Activated naive CD8-positive, alpha-beta T cell treated with anti-CD3 and anti-CD28 coated beads, Interleukin-2, amount 50 U/mL, for 16 hours (primary cell): ENCODE measurements at regions not wholly inside any gene's neighbourhood (a gene's known extent, or its start where the extent isn't known, plus 50 kb on each side); places are given as distances from the start of the nearest gene placed in this dataset.
"Not testable (repeated sequence)": the region's sequence is repeated elsewhere in the genome, so short reads cannot be mapped to it uniquely, and the experiment has no call there.

Experiments
- DNase-seq: peaks from one replicate; pipeline ENCODE4 v3.0.0-alpha.2; 2020; ENCODE audit warnings: low read depth, low spot score

DNA sequence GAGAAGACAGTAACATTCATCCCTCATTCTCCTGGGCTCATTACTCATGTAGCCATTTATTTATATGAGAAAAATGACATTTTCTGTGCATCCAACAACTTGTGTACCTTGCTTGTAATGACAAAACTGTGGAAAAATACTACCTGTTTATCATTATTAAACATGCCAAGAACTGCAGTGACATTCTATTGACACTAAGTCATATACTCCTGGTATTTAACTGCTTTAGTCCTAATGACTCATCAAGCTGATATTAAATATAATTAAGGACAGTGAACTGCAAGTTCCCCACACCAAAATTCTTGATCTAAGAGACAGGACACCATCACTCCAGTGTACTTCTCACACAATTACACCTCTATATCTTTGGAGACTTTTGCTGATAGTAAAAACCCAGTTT lies 1328.7 kb upstream of the RAG2 start:
- no peak for DNase-seq

DNA sequence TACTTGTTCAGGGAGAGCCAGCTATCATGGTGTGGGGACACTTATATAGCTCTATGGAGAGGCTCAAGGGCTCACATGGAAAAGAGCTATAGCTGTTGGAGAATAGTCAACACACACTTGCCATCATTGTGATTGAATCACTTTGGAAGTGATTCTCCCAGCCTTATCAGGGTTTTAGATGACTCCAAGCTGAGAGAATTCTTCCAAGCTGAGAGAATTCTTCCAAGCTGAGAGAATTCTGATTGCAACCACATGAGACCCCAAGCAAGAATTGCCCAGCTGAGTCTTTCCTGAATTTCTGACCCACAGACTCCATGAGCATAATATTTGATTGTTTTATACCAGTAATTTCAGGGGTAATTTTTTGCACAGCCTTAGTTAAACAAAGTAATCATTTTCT lies 1318.3 kb upstream of the RAG2 start:
- DNase-seq = no peak

DNA sequence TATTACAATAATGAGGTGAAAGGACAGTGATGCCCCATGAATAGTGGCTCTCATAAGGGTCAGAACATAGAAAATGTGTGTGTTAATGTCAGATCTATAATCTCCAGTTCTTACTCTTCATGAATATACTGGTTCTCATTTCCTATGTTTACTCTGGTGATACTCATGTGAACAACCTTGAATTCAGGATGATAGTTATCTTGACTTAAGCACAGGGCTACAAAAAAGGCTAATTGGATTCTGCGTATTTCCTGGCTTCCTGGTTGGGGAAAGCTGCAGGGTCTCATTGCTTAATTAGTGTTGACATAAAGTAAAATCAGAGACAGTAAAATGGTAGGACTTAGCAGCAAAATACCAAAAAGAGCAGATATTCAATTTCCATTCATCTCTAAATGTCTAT lies 1316.8 kb upstream of the RAG2 start:
- DNase-seq = no peak

DNA sequence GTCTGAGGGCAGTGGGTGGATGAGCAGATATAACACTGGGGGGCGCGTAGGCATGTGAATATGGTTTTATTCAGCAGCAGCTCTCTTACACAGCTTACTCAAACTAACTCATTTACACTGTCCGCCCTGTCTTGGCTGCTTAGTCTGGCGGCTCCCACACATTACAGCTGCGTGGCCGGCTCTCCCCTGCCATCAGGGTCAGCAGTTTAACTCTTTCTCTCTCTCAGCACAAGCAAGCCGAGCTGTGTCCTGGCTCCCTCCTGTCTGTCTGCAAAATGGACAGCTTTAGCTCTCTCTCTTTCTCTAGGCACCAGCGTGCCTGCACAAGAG lies 1310.1 kb upstream of the RAG2 start:
- no peak for DNase-seq

DNA sequence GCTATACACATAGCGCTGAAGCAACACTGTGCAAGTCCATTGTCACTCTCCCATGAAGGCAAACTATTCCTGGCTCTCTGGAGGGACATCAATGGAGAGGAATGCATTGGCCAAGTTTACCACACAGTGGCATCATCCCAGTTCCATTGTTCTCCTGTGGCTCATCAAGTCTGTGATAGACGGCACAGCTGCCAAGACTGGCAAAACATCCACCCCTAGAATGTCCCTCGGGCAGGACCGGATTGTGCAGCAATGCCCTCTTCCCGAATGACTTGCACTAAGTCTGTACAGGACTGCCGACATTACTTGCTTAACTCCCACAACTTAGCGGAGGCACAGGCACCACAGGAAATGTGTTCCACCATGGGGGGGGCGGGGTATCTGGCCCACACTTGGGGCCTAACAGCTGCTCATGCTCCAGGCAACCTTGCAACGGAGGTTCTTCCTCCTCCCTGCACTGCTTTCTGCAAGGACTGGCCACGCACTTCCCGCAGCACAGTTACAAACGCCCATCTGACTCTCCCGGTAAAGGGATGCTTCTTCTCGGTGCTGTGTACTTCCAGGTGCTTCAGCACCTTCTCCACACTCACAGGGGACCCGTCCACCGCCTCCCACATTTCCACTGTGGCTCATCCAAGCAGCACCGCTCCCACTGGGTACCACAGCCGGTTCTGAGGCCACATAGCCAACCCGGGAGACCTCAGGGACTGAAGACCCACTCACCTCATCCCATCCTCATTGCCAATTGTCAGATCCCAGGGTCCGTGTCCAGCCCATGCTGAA lies 1309.6 kb upstream of the RAG2 start:
- no peak for DNase-seq

DNA sequence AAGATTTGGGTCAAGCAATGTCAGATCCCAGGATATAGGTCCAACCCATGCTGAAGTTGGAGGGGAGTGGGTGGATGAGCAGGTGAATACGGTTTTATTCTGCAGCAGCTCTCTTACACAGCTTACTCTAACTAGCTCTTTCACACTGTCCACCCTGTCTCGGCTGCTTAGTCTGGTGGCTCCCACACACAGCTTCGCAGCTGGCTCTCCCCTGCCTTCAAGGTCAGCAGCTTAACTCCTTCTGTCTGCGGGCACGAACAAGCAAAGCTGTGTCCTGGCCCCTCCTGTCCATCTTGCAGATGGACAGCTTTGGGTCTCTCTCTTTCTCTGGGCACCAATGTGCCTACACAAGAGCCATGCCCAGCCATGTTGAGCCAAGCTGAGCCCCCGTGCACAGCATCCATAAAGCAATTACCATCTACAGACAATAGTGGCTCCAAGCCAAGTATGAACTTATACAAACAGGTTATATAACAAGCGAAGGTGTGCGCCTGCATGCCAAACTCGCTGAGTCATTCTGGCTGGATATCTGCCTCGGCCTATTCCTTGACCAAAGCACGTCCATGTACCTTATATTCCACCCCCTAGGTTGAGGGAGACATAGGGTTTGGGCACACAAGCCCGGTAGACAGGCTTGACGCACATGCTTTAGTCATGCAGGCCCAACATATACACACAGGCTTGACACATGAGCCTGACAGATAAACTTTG lies 1307.8 kb upstream of the RAG2 start:
- no peak for DNase-seq

DNA sequence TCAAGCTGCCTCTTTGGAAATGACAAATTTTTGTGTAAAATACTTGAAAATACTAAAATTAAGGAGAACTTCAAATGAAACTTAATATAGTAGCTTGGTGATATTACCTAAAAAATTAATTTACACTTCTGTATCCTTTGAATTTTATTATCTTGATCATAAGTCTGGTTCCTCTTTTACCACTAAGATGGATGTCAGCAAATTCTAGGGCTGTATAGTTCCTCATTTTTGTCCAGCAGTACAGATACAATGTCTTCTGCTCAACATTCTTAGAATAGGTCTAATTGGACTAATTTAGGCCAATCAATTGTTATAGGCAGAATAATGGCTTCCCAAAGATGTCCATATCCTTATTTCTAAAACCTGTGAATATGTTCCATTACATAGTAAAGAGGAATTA lies 1298.0 kb upstream of the RAG2 start:
- DNase-seq = no peak

DNA sequence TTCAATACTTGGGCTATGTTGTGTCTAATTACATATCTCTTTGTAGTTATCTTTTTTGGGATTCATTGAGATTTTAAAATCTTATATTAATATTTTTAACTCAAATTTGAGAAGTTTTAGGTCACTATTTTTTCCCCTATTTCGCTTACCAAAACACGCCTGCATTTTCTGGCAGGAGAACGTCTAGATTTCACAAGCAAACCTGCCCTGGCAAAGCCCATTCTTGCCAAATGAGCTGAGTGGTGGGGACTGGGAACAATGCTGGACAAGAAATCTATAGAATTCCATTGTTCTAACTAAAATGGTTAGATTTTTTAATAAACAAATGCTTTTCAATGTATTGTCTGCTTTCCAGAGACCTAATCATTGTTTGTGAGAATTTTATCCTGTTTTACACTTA lies 1283.7 kb upstream of the RAG2 start:
- no peak for DNase-seq

DNA sequence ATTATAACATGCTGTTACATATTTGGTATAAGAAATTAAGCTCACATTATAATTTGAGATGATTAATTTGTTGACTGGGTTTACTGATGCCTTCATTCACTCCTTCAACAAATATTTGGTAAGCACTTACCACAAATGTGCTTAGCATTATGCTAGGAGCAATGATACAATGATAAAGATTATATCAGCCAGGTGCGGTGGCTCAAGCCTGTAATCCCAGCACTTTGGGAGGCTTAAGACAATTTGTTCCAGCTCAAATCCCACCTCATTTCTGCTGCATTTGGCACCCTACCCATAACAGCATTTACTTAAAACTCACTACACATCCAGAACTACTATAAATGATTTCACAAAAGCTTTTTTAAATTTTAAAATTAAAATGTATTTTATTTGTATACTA lies 1263.6 kb upstream of the RAG2 start:
- no peak for DNase-seq

DNA sequence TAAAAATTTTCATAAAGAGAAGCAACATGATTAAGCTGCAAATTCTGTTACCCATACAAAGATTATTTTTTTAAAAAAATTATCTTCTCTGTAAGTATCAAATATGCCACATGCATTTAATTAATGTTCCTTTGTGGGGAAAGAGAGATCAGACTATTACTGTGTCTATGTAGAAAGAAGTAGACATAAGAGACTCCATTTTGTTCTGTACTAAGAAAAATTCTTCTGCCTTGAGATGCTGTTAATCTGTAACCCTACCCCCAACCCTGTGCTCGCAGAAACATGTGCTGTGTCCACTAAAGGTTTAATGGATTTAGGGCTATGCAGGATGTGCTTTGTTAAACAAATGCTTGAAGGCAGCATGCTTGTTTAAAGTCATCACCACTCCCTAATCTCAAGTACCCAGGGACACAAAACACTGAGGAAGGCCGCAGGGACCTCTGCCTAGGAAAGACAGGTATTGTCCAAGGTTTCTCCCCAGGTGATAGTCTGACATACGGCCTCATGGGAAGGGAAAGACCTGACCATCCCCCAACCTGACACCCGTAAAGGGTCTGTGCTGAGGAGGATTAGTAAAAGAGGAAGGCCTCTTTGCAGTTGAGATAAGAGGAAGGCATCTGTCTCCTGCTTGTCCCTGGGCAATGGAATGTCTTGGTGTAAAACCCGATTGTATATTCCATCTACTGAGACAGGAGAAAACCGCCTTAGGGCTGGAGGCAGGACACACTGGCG lies 1260.9 kb upstream of the RAG2 start:
- not testable (repeated sequence) for DNase-seq

DNA sequence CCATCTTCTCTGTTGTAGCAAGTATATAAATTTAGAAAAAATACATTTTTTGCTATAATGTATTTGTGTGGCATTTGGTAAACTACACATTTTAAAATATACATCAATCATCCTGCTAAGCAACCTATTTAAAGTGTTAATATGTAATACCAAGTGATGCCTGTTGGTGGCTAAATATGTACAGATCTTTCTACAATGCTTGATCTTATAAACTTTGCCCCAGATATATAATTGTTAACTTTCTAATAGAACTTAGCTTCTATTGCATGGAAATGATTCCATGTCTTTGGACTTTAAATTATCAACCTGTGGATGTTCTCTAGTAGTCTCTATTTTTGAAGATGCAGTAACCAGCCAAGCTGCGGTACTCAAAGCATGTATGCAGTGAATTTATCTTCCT lies 1260.4 kb upstream of the RAG2 start:
- no peak for DNase-seq

DNA sequence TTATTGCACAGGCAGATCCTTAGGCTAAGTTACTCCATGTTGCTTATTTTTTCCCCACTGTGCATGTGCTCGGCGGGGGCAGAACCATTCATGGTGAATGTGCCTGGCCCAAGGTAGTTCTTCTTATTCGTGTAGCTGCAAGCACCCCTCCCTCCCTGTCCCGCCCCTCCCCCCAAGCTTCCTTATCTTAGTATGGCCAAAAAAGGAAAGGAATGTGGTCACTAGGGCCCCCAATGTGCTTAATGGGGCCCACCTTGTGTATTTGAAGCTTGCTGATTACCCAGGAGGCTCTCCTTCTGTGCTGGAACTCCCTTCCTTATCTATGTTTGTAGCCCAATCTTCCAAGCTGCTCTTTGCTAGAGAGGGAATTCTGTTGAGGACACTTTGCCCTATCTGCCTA lies 1259.7 kb upstream of the RAG2 start:
- DNase-seq = no peak

DNA sequence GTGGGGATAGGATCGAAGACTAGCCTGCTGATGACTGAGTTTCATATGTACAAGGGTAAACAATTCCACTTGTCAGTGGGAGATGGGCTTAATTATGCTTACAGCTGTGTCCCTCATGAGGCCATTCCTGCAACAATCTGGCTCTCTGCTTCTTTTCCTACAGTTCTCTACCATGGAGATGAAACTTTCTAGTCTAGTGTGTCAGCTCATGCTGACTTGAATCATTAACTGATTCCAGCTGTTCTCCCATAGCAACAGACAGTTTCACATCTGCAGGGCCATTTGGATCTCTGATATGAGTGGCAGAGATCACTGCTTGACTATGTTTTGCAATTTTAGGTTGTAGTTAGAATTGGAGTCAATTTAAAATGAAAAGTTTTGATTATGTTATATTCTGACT lies 1251.7 kb upstream of the RAG2 start:
- no peak for DNase-seq

DNA sequence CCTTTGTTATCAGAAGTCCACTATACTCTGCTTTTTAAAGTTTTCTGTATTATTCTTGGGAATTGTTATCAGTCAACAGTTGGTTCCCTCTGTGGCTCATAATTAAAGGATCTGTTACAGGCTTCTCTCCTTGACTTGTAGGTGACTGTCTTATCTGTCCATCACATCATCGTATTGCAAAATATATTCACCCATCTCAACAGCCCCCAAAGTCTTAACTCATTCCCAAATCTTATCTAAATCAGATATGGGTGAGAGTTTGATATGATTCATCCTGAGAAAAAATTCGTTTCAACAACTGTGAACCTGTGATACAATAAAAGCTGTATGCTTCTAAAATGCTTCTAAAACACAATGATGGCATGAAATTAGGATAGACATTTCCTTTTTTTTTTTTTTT lies 1245.6 kb upstream of the RAG2 start:
- DNase-seq = no peak

DNA sequence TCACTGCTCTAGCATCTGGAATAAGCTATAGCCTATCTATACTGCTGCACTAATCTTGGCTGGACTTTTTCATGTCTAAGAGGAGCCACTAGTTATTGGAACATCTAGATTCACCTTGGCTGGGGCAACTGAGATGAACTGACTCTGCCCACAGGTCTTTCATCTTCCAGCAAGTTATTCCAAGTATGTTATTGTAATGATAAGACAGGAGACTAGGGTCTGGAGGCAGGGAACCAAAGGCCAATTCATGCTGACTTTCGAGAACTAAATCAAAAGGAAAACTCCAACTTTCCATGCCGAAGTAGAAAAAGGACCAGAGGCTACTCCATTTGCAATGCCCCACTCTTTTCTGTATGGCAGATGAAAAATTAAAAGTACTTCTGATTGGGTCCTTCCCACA lies 1243.0 kb upstream of the RAG2 start:
- DNase-seq = no peak

DNA sequence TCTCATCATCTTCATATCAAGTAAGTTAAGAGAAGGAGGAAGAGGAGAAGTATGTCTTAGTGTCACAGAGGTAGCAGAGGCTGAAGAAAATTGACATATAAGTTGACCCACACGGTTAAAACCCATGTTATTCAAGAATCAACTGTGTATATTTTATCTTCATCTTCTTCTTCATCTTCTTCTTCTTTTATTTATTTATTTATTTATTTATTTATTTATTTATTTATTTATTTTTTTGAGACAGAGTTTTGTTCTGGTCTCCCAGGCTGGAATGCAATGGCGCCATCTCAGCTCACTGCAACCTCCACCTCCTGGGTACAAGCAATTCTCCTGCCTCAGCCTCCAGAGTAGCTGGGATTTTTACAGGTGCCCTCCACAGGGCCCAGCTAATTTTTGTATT lies 1242.3 kb upstream of the RAG2 start:
- not testable (repeated sequence) for DNase-seq

DNA sequence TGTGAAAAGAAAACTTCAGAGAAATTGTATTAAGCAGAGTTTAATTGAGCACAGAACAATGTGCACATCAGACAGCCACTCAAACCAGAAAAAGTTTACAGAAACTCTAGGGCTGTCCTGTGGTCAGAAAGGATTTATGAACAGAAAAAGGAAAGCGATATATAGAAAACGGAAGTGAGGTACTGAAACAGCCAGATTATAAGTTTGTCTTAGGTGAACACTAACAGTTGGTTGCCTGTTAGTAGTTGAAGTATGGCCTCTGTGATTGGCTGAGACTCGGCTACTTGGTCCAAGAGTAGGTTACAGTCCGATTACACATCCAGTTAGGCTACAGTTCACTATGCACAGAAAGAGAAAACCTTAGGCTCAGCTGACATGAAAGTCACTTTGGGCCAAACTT lies 1232.5 kb upstream of the RAG2 start:
- no peak for DNase-seq

DNA sequence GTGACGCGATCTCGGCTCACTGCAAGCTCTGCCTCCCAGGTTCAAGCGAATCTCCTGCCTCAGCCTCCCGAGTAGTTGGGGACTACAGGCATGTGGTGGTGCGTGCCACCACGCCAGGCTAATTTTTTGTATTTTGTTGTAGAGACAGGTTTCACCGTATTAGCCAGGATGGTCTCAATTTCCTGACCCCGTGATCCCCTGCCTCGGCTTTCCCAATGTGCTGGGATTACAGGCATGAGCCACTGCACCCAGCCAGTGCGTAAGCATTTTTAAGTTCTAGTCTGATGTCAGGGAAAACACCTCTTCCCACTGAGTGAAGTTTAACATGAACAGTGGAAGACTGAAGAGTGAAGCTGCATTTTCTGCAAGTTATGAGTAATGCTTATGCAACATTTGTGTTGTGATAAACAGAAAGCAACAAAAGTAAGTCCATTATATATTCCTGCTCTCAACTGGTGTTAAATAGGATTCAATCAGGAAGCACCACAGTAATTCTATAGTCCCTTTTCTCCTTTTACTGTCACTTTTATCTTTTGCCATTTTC lies 1219.8 kb upstream of the RAG2 start:
- no peak for DNase-seq

DNA sequence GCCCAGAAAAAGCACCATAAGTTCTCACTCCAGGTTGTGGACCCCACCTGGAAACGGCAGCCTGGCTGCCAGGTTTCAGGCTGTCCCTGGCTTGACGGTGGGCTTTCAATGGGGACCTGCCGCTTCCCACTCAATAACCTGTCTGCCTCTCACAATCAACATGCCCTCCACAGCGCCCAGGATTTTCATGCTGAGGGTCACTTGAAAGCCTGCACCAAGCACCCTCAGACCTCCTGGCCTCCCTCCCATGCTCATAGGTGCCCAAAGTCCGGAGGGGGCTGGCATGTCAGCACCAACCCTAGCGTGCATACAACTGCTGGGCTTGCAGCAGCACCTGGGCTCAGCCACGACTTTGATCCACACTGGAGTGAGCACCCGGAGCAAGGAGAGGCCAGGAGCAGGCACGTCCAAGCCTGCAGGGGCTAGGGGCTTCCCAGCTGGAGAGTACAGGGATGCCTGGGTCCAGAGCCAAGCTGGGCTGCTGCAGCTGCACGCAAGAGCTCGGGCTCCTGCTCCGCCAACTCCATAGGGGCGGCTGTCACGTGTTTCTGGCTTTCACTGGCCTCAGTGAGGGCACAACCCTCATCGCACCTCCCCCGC lies 1214.3 kb upstream of the RAG2 start:
- DNase-seq = no peak

DNA sequence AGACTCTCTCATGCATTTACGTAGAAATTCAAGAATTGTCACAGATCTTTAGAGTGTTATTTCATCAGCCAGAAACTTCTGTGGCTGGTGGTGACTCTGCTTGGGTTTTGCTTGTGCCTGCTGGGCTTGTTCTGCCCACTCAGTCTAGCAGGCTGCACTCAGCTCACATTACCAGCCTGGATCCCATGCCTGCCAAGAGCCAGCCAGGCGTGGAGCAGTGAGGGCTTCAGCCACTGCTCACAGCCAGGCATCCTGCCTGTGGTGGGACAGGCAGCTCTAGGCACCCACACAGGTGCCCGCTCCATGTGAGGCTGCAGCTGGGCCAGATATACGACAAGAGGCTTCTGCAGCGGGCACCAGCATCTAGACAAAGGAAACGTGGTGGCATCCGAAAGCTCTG lies 1213.3 kb upstream of the RAG2 start:
- DNase-seq = no peak

DNA sequence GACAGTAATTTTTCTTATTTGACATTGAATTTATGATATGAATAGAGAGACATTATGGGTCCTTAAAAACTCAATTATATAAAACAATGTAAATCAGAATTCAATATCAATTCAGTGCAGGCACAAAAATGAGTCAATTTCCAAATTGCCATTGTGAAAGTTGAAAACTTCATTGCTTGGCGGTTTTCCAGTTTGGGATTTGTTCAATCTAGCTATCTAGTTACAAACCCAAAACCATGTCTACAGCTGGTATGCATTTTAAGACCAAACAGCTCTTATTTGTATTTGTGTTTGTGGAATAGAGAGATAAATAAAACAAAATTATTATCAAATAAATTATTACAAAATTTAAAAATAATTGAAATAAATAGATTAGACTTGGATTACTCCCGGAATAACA lies 1206.6 kb upstream of the RAG2 start:
- no peak for DNase-seq

DNA sequence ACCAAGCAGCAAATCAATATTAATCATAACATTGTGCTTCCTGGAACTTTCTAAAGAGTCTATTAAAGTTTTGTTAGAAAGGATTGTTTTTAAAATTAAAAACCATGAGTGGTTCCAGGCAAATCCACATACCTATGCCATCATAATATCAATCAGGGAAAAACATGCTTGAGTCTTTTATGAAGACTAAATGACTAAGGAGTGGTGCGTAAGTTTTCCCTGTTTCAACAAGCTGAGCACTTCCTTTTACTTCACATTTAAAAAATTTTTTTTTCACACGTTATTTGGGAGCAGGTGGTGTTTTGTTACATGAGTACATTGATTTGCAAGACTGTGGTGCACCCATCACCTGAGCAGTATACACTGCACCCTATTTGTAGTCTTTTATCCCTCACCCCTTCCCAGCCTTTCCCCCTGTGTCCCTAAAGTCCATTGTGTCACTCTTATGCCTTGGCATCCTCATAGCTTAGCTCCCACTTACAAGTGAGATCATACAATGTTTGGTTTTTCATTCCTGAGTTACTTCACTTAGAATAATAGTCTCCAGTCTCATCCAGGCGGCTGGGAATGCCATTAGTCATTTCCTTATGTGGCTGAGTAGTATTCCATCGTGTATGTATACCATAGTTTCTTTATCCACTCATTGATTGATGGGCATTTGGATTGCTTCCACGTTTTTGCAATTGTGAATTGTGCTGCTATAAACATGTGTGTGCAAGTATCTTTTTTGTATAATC lies 1190.3 kb upstream of the RAG2 start:
- DNase-seq = no peak
